ENCODE measurements at regions not wholly inside any gene's neighbourhood (a gene's known extent, or its start where the extent isn't known, plus 50 kb on each side); places are given as distances from the start of the nearest gene placed in this dataset.

GRCh38 chr20:12331236-12331635, 413.5 kb downstream of the BTBD3 start:
- no peak for ATAC-seq
- Histone ChIP-seq H3K27ac (no peak overlapping the region), H3K9me3 (no peaks in the 10 kb centered on the region), H3K4me3 (no peak overlapping the region), H3K36me3 (no peaks in the 10 kb centered on the region), H3K4me1 (no peaks in the 10 kb centered on the region), H3K27me3 (no peaks in the 10 kb centered on the region)
- no peak for DNase-seq
- TF ChIP-seq CTCF (IDR thresholded peaks at IDR 0.05 in 4 of 5, conservative IDR thresholded peaks at IDR 0.05 in 1 of 5), result no peak
- in situ Hi-C loops (cut with MboI; ENCODE audit: low sequenced_read_pairs in 4 of 4), result no loop called here
- intact Hi-C loops (cut with DNase I; ENCODE audit: low total_unique reads), result no loop called here

GRCh38 chr20:12337601-12338000, 419.9 kb downstream of the BTBD3 start:
- Histone ChIP-seq H3K27ac (no peak overlapping the region), H3K27me3 (no peaks in the 10 kb centered on the region), H3K4me3 (no peak overlapping the region), H3K36me3 (no peaks in the 10 kb centered on the region), H3K4me1 (no peaks in the 10 kb centered on the region), H3K9me3 (no peaks in the 10 kb centered on the region)
- in situ Hi-C loops (cut with MboI; ENCODE audit: low sequenced_read_pairs in 4 of 4), result no loop called here
- ATAC-seq, result no peak
- no peak for DNase-seq
- TF ChIP-seq CTCF (IDR thresholded peaks at IDR 0.05 in 4 of 5, conservative IDR thresholded peaks at IDR 0.05 in 1 of 5), result no peak
- TF ChIP-seq POLR2A (IDR thresholded peaks at IDR 0.05), result no peak
- intact Hi-C loops (cut with DNase I; ENCODE audit: low total_unique reads), result no loop called here

GRCh38 chr20:12345978-12346377, 428.3 kb downstream of the BTBD3 start:
- no peaks in the 10 kb centered on the region for H3K9me3 ChIP-seq
- in situ Hi-C loops (cut with MboI; ENCODE audit: low sequenced_read_pairs in 4 of 4) (no loop called here), intact Hi-C loops (cut with DNase I; ENCODE audit: low total_unique reads) (no loop called here)
- no peaks in the 10 kb centered on the region for H3K4me1 ChIP-seq
- no peaks in the 10 kb centered on the region for H3K36me3 ChIP-seq
- DNase-seq (no peak), ATAC-seq (no peak)
- TF ChIP-seq POLR2A (IDR thresholded peaks at IDR 0.05) (no peak), CTCF (IDR thresholded peaks at IDR 0.05 in 4 of 5, conservative IDR thresholded peaks at IDR 0.05 in 1 of 5) (no peak)
- no peak overlapping the region for H3K4me3 ChIP-seq
- H3K27me3 ChIP-seq, result no peaks in the 10 kb centered on the region
- no peak overlapping the region for H3K27ac ChIP-seq

GRCh38 chr20:12353842-12354241, 436.1 kb downstream of the BTBD3 start:
- DNase-seq, result no peak
- Histone ChIP-seq H3K27ac (no peak overlapping the region), H3K36me3 (no peaks in the 10 kb centered on the region), H3K9me3 (no peaks in the 10 kb centered on the region), H3K27me3 (no peaks in the 10 kb centered on the region), H3K4me3 (no peak overlapping the region), H3K4me1 (no peaks in the 10 kb centered on the region)
- no peak for TF ChIP-seq CTCF (IDR thresholded peaks at IDR 0.05 in 4 of 5, conservative IDR thresholded peaks at IDR 0.05 in 1 of 5)
- TF ChIP-seq POLR2A (IDR thresholded peaks at IDR 0.05), result no peak
- ATAC-seq, result no peak
- in situ Hi-C loops (cut with MboI; ENCODE audit: low sequenced_read_pairs in 4 of 4), result no loop called here
- intact Hi-C loops (cut with DNase I; ENCODE audit: low total_unique reads), result no loop called here

- no peak for TF ChIP-seq CTCF (IDR thresholded peaks at IDR 0.05 in 4 of 5, conservative IDR thresholded peaks at IDR 0.05 in 1 of 5)
- no peak for TF ChIP-seq POLR2A (IDR thresholded peaks at IDR 0.05)
Observed at GRCh38 chr20:12354725-12355124, 437.0 kb downstream of the BTBD3 start.

More at GRCh38 chr20:12354725-12355124, 437.0 kb downstream of the BTBD3 start:
- no peak for DNase-seq
- Histone ChIP-seq H3K9me3 (no peaks in the 10 kb centered on the region), H3K36me3 (no peaks in the 10 kb centered on the region), H3K4me3 (no peak overlapping the region), H3K27me3 (no peaks in the 10 kb centered on the region), H3K4me1 (no peaks in the 10 kb centered on the region), H3K27ac (no peak overlapping the region)
- intact Hi-C loops (cut with DNase I; ENCODE audit: low total_unique reads) (no loop called here), in situ Hi-C loops (cut with MboI; ENCODE audit: low sequenced_read_pairs in 4 of 4) (no loop called here)
- ATAC-seq, result no peak
